HCT116 (cell line): ENCODE measurements at regions not wholly inside any gene's neighbourhood (a gene's known extent, or its start where the extent isn't known, plus 50 kb on each side); places are given as distances from the start of the nearest gene placed in this dataset.

Experiments
- CBX3 ChIP-seq: IDR thresholded peaks from 2 replicates; pipeline ENCODE4 v1.6.1; 2012; ENCODE audit warnings: low read depth
- CEBPB ChIP-seq: IDR thresholded peaks from 2 replicates; pipeline ENCODE4 v1.6.1; 2012; ENCODE audit warnings: low read depth
- CTCF ChIP-seq, 3 experiments: fragments of 200-600 bp in 1 of 3; sonication (generic) in 1 of 3; IDR thresholded peaks in 2 of 3; conservative IDR thresholded peaks in 1 of 3; 2 replicates each; pipeline ENCODE4 v1.5.1; 2012 to 2017; ENCODE audit warnings: low read depth in 2 of 3, low read length in 2 of 3, antibody characterized with exemption in 1 of 3, borderline replicate concordance in 1 of 3, control low read depth in 1 of 3, mild to moderate bottlenecking in 1 of 3, mixed read lengths in 1 of 3, mixed run types in 1 of 3, moderate library complexity in 1 of 3; ENCODE audit not compliant: insufficient read depth in 1 of 3
- EZH2 ChIP-seq: fragments of 200-600 bp; sonication (generic); IDR thresholded peaks from 2 replicates; pipeline ENCODE4 v1.6.1; 2017; ENCODE audit warnings: antibody characterized with exemption, mixed run types
- EZH2phosphoT487 ChIP-seq: fragments of 200-600 bp; IDR thresholded peaks from 2 replicates; pipeline ENCODE4 v1.6.1; 2018; ENCODE audit warnings: antibody characterized with exemption, borderline replicate concordance
- JUND ChIP-seq: IDR thresholded peaks from 2 replicates; pipeline ENCODE4 v1.6.1; 2012
- MAX ChIP-seq: IDR thresholded peaks from 2 replicates; pipeline ENCODE4 v1.6.1; 2012
- POLR2A ChIP-seq: IDR thresholded peaks from 2 replicates; pipeline ENCODE4 v1.7.0; 2011; ENCODE audit warnings: borderline replicate concordance; ENCODE audit not compliant: insufficient read depth, insufficient read length; ENCODE audit errors: extremely low read depth
- POLR2AphosphoS5 ChIP-seq: IDR thresholded peaks from 2 replicates; pipeline ENCODE4 v1.6.1; 2011; ENCODE audit warnings: mild to moderate bottlenecking, low read depth, low read length, moderate library complexity
- RAD21 ChIP-seq: IDR thresholded peaks from 2 replicates; pipeline ENCODE4 v1.6.1; 2012; ENCODE audit warnings: low read depth, mild to moderate bottlenecking
- TCF7L2 ChIP-seq: IDR thresholded peaks from 2 replicates; pipeline ENCODE4 v1.7.0; 2011; ENCODE audit warnings: borderline replicate concordance, inconsistent platforms; ENCODE audit not compliant: insufficient read depth, insufficient read length; ENCODE audit errors: extremely low read depth
- YY1 ChIP-seq: IDR thresholded peaks from 2 replicates; pipeline ENCODE4 v1.6.1; 2011; ENCODE audit warnings: low read length, low read depth, moderate library complexity, mild to moderate bottlenecking; ENCODE audit not compliant: insufficient replicate concordance; ENCODE audit errors: extremely low read depth
- ZBTB33 ChIP-seq: IDR thresholded peaks from 2 replicates; pipeline ENCODE4 v1.6.1; 2011; ENCODE audit warnings: mild to moderate bottlenecking, low read length, moderate library complexity; ENCODE audit not compliant: insufficient replicate concordance; ENCODE audit errors: extremely low read depth

GRCh38 chr9:116087751-116088194 is 65.8 kb upstream of the PAPPA start:
- TF ChIP-seq RAD21 = no peak
- TF ChIP-seq CTCF (IDR thresholded peaks at IDR 0.05 in 2 of 3, conservative IDR thresholded peaks at IDR 0.05 in 1 of 3; ENCODE audit: borderline replicate concordance in 1 of 3, insufficient read depth in 1 of 3, low read depth in 2 of 3, low read length in 2 of 3) = no peak
- TF ChIP-seq MAX = no peak
- TF ChIP-seq JUND = no peak
- TF ChIP-seq EZH2 = no peak
- no peak for TF ChIP-seq EZH2phosphoT487
- TF ChIP-seq TCF7L2 = no peak
- no peak for TF ChIP-seq POLR2A
- no peak for TF ChIP-seq ZBTB33
- no peak for TF ChIP-seq YY1
- no peak for TF ChIP-seq POLR2AphosphoS5
- no peak for TF ChIP-seq CBX3
- TF ChIP-seq CEBPB = no peak
